OCI-M1 (cell line): ENCODE measurements at regions not wholly inside any gene's neighbourhood (a gene's known extent, or its start where the extent isn't known, plus 50 kb on each side); places are given as distances from the start of the nearest gene placed in this dataset.

Experiments
- DNase-seq: peaks from one replicate; lab custom pipeline; 2025; lab: John Stamatoyannopoulos, UW

DNA sequence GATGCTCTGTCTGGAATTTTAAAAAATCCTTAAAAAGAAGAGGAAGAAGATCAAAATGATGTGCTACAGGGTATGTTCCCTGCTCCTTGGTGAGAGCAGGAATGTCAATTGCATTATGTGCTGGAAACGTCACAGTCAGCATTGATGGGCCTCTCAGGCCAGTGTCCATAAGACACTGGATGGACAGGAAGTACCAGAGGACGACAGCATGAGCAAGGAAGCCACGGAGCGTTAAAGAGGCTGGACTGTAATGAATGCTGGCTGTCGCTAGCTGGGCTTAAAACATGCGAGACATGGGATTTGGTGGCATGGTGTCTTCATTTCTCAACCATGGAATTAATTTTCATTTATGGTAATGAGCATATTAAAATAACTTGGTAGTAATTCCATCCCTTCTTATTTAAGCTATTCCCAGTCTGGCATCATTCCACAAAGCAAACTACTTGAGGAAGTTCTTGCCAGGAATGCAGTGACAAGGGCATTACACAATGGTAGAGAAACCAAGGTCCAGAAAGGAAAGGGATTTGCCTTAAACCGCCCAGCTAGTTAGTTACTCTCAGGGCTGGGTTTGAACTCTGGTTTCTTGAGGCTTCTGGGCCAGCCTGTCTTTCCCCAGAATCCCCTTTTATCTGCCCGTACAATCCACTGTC is 166.6 kb upstream of the SOX4 start:
- no peak for DNase-seq

DNA sequence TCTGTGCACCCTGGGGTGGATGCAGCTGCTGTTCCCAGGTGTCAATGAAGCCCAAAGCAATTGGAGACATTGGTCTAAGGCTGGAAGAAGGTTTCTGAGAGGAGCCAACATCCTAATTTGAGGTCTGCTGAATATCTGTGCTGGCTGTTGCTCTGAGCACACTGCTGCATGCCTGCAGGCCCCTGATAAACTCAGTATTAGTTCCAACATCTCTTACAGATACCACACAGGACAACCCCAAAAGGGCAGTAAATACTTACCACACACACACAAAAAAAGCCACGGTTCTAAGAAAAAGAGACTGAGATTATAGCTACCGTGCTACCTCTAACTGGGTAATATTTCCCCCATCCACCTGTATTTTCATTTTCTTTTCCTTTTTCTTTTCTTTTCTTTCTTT is 164.3 kb upstream of the SOX4 start:
- DNase-seq = peak; percentile 38

DNA sequence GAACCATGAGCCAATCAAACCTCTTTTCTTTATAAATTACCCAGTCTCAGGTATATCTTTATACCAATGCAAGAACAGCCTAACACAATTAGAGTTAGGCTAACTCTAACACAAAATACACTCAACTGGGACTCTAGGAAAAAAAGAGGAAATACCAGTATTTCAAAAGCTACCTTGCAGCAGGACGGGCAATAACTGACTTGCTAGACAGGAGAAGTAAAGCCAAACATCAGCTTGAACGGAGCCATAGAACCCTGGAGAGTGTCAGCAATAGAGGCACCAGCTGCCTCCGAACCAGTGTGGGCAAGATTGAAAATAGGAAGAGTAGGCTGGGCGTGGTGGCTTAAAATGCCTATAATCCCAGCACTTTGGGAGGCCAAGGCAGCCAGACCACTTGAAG is 162.0 kb upstream of the SOX4 start:
- no peak for DNase-seq

DNA sequence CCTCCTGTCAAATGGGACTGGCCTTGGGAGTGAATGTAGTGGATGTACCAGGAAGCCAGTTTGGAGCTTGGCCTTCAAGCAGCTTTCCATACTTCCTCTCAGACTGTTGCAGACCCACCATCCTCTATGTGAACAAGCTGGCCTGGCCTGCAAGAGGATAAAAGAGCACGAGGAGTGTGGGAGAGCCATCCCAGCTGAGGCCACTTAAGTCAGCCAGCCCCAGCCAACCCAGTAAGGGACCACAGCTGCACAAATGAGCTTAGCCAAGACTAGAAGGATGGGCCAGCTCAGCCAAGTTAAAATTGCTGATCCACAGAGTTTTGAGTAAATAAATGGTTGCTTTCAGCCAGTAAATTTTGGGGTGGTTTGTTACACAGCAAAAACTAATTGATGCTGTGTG is 156.9 kb upstream of the SOX4 start:
- no peak for DNase-seq

DNA sequence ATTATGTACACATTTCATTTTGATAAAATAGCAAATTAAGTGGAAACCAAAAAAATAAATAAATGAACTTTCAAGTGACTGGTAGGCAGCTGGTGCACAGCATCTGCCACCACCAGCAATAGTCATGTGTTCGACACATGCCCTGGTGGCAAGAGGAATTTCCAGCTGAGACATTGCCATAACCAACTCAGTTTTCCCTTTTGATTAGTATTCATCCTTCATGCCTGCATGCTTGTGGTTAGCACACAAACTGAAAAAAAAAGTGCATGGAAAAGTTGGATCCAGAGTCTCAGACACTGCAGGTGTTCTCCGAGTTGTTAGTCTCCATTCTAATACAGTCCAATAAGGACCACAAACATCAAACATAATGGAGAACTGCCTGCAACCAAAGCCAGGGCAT is 156.0 kb upstream of the SOX4 start:
- DNase-seq = no peak

DNA sequence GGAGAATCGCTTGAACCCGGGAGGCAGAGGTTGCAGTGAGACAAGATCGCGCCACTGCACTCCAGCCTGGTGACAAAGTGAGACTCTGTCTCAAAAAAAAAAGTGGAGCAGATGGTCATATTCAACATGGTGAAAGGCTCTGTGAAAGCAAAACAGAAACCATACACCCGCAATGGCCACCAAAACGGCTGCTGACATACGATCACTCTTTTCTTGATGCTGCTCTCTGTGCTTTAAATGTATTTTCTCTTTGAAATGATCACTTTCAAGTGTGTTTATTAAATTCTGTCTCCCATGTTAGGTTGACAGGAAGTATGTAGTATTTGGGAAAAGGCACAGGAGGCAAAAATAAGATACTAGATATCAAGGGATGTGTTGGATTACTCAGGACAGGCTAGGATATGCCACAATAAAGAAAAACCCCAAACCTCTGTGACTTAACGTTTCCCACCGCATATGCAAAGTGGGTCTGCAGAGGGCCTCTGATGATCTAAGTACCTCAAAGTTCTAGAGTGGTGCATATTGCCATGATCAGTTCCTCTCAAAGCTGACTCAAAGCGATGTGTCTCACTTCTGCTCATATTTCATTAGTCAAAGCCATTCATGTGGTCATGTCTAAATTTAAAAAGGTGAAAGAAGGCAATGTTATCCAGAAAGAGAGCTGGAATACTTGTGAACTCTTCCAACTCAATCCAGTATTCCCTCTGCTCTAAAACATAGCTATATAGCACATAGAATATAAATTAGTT is 155.1 kb upstream of the SOX4 start:
- DNase-seq = no peak

DNA sequence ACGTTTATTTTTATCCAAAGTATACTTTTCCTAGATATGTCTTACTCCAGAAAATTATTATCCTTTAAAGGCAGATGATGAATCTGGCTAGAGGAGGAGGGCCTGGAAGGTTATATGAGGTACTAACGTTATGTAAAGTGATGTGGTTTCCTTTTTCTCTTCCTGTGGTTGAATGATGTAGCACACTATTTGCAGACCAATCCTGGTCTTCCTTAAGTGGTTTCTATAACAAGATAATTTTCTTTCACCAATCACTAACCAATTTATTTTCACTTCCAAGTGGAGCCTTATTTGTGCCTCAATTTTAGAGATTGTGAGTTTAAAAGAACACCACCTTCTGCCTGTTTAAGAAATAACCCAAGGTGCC is 154.6 kb upstream of the SOX4 start:
- no peak for DNase-seq

DNA sequence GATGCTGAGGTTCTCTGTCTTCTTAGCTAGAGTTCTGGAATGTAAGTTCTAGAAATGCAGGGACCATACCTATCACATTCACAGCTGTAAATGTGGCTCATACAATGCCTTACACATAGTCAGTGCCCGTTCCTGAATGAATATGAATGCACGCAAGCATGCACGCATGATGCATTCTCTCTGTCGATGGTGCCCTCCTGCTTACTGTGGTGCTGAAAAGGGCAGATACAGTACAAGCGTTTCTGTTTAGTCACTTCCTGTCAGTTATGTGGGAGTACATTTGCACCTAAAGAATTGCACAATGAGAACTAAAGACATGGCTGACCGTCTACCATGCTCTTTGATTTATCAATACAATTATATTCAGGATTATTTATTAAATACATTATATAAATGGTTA is 152.2 kb upstream of the SOX4 start:
- DNase-seq = no peak

DNA sequence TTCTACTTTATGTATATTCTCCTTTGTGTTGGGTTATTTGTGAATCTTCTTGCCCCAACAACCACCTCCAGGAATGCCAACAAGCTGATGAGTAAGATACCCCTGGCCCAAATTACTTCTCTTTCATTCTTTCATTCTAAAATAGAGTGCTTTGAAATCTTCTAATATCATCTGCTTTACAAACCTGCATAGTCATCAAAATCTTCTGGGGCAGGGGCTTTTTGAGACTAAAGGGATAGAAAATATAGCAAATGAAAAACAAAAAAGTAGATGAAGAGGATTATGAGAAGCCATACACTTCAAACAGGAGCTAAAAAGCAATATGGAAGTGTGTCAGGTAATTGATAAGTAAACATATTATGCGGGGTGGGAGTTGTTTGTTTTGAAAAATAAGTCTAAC is 150.7 kb upstream of the SOX4 start:
- DNase-seq = no peak

DNA sequence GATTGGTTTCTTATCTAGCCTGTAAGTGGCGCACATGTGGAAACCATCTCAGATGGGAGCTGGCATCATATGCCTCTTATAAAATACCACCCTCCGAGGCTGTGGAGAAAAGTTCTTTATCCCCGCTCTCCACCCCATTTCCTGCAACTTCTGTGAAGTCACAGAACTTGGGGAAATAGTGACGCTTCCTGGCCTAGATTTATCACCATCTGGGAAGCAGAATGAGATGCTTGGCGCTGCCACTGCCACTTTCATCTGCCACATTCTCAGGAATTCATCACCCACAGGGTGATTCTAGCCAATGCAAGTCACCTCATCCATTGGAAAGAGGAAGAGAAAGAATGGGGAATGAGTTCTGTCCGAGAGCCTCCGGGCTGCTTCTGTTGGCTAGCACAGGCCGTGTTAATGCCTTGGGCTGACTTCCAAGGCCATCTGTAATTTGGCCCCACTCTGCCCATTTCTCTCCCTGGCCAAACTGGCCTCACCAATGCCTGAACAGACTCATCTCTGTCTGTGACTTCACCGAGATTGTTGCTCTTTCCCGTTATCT is 148.8 kb upstream of the SOX4 start:
- no peak for DNase-seq

DNA sequence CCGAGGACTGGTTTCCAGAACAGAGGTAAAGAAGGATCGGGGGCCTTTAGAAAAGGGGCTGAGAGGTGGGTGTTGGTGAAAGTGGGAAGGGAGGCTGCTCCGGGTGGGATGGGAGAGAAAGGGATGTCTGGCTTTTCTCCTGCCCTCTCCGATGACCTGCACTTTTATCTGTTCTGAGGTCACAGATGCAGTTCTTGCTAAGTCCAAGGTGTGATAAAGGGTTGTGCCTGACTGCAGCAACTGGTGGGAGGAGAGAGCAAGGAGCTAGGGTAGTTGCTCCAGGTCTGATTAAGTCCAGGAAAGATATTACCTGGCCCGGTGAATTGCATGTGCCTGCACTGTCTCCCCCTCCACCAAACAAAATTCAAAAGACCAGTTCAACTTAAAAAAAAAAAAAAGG is 145.6 kb upstream of the SOX4 start:
- DNase-seq = no peak

DNA sequence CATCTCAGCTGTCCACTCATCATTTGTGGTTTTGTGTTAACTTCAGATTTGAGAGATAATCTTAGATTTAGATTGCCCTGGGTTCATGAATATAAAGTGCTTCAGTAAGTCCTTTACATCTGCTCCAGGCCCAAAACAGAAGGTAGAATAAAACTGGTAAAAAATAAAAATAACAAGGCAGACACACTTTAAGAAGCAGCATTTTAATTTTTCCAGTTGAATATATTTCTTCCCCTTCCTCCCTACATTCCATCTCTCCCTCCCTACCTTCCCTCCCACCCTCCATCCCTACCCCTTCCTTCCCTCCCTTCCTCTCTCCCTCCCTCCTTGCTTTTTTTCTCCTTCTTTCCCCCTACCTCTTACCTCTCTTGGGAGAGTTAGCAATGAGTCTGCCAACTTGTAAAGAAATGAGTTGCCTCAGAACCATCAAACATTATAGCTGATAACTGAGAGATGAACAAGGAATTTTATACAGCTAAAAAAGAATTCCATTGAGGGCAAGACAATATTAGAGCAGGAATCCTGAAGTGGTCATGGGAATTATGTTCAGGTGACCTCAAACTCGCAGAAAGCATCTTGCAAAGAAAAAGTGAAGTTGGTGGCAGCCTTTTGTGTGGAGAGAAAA is 145.0 kb upstream of the SOX4 start:
- DNase-seq = no peak

DNA sequence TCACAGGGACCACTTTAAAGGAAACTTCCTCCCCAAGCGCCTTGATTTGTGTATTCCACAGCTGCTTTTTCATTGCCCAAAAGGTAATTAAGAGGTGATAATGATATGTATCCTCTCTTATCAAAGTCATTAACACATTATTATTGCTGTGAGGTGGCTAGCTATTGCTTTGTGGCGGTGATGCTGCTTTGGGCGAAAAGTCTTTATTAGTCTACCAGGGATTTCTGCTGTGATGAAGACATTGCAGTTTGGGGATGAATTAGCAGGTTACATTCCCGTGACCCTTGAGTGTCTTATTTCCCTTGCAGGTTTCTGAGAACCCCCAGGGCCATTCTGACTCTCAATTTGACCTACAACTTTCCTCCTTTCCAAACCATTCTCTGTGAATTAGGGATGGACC is 143.4 kb upstream of the SOX4 start:
- DNase-seq = no peak

DNA sequence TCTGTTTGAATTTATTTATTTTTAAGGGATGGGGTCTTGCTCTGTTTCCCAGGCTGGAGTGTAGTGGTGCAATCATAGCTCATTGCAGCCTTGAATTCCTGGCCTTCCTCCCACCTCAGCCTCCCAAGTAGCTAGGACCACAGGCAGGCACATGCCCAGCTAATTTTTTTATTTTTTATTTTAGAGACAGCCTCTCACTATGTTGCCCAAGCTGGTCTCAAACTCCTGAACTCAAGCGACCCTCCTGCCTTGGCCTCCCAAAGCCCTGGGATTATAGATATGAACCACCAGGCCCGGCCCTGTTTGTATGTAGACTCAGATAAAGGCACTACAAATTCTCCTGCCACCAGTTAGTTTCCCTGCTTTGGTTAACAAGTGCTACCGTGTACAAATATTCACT is 142.9 kb upstream of the SOX4 start:
- DNase-seq = no peak

DNA sequence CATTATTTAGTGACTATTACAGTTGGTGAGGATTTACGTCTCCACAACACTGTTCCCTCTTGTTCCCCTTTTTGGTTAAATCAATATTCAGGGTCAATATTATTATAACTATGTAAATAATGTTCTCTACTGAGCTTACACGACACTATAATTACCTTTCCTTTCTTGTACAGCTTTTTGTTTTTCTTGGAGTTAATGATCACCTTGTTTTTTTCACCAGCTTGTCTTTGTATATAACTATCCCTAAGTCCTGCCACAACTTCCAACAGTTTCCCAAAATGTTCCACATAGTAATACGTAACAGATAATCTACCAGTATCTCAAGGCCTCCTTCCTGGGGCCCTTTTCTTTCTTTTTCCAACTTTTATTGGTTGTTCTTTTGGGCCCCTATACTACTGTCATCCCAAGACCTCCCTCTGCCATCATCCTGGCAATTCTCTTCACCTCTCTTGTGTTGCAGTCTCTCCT is 142.0 kb upstream of the SOX4 start:
- no peak for DNase-seq

DNA sequence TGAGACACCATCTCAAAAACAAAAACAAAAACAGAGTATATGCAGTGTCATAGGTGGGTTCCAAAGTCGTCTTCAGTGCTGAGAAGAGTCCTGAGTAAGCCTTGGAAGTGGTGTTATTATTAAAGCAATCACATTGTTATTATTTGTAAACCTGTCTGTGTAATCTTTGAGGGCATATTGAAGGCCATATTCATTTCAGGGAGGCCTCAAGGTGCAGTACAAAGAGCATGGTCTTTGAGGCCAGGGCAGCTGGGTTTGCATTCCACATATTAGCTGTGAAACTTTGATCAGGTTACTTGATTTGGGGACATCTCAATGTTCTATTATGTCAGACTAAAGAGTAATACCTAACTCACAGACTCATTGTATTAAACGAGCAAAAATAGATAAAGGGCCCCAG is 139.3 kb upstream of the SOX4 start:
- no peak for DNase-seq

DNA sequence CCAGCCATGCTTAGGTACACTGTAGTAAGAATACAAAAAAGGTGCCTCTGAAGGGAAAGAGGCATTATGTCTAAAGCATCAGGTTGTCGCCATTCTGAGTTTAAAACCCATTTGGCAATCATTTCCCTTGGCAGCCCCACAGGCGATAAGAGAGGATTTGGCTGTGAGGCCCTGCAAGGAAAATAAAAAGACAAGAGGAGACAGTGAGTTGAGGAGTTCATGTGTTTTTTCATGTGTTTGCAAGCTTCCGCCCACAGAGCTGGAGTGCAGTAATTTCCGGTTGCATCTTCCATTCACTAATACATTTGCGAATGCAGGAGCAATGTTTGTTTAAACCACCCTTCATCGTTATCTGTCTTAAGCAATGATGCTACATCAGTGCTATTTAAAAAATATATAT is 138.5 kb upstream of the SOX4 start:
- no peak for DNase-seq

DNA sequence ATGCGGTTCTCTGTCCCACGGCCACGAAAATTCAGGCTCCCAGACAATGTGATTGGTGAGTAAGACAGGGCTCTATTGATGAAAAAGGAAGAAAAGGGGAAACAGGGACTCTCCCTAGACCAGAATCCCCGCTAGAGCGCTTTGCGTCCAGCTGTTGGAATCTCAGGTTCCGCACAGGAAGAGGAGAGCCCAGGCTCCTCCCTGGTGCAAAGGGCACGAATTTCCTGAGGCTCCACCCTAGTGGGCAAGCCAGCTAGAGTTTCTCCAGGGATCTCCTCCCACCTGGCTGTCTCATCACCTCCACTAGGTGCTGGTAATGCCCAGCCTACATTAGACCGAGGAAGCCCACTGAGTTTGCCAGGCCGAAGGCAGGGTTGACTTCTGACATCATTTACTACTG is 135.9 kb upstream of the SOX4 start:
- no peak for DNase-seq

DNA sequence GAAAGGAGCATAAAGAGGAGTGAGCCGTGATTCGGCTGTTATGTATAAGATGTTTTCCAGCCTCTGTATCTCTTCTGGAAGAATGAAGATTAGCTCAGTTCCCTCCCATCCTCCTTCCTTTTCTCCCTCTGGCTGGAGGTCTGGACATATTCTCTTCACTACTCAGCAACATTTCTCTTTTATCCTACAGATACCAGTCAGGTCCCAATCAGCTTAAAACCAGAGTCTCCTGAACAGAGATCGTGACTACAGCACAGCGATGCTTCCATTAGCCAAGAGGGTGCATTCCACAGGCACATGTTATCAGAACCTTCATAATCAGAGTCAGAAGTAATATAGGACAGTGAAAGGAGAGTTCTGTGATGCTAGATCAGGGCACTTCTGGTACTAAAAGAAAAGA is 133.9 kb upstream of the SOX4 start:
- no peak for DNase-seq

DNA sequence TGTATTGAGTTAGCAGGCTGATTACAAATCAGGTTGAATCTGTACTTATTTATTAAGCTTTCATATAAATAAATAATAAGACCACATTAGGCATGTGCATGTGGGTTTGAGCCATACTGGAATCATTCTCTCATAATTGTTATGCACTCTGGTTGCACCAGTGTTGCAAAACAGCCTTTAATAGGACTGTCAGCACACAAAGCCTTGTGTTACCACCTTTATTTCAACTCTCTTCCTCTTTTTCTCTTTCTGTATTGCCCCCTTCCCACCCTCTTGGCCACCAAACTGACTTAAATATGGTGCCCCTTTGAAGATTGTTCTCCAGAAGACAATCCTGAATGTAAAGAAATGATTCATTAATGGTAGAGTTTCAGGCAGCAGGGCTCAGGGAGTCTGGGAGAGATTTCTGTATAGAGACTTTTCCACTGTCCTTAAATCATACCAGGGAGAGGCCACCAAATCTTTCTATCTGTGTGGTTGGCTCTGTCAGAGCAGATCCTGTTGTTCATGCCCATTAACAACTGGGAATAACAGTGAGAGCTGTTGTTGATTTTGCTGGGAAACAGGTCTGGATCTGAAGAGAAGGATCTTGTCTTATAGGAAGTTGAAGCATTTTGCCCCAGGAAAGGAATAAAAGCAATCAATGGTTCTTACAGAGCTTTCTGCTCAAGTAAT is 131.6 kb upstream of the SOX4 start:
- DNase-seq = no peak

DNA sequence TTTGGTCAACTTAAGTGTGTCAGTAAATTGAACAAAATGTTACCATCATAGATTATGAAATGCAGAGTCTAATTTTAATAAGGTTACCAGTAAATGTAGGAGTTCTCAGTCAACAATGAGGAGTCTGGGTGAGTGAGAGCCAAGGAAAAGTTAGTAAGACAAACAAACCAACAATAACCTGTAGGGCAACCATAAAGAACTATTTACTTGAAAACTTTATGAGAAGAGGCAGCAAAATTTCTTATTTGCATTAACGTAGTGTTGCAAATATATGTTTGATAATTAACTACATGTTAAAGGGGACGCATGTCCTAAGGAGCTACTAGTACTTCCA is 131.1 kb upstream of the SOX4 start:
- DNase-seq = no peak

DNA sequence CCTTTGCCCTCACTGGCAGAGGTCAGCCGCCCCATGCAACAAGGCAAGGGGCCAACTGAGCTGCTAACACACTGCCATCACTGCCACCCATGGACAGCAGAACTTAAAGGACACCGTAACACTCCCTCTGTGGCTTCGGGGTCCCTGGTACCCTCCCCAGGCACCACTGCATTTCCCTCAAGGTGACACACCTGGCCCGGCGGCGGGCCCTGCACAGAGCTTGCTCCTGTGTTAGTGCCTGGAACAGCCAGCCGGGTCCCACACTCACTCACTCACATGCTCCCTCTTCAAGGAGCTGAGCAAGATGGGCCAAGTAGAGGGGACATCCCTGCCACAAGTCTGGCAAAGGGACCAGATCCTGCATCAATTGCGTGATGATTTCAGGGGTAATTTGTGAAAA is 126.5 kb upstream of the SOX4 start:
- DNase-seq = no peak

DNA sequence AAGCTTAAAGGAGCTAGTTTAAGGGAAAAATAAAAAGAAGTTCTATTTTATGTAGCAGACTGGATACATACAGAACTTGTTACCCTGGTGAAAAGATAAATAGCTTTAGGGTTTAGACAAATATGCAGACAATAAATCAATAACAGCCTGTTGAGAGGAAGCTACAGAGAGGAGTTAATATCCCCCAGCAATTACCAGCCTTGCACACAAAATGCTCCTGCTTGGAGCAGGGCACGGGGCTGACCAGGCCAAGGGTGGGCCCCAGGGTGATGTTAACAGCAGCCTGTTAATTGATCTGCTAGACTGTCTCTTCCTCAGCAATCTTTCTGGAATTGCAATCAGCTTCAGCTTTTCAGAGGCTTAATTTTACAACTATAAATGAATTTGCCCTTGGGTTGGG is 125.1 kb upstream of the SOX4 start:
- no peak for DNase-seq
